Heart left ventricle (tissue), 16 donors: ENCODE measurements at regions not wholly inside any gene's neighbourhood (a gene's known extent, or its start where the extent isn't known, plus 50 kb on each side); places are given as distances from the start of the nearest gene placed in this dataset.

Source experiments
- ATAC-seq, 4 donors: fragments of 200-7000 bp; cut with Tn5 transposase; one replicate each; pipeline ENCODE4 v1.9.1; 2020 to 2022; ENCODE audit warnings: moderate library complexity in 4 of 4, mild to moderate bottlenecking in 3 of 4, moderate number of reproducible peaks in 1 of 4
- DNase-seq, 5 donors: peaks; one replicate each; pipeline ENCODE4 v3.0.0-alpha.2; 2020
- H3K27ac ChIP-seq, 12 donors: fragments of 200-600 bp; sonication (generic) in 4 of 12; one replicate each; pipeline versions ENCODE4 v1.5.0 to v1.8.0; 2016 to 2022; ENCODE audit warnings: mild to moderate bottlenecking in 2 of 12
- H3K27me3 ChIP-seq, 9 donors: fragments of 200-600 bp; sonication (generic) in 2 of 9; one replicate each; pipeline versions ENCODE4 v1.5.1 to v1.8.0; 2016 to 2022; ENCODE audit warnings: mild to moderate bottlenecking in 3 of 9
- H3K36me3 ChIP-seq, 9 donors: fragments of 200-600 bp; sonication (generic) in 2 of 9; one replicate each; pipeline versions ENCODE4 v1.5.0 to v1.8.0; 2018 to 2022; ENCODE audit warnings: mild to moderate bottlenecking in 2 of 9
- H3K4me1 ChIP-seq, 12 donors: fragments of 200-600 bp; sonication (generic) in 4 of 12; one replicate each; pipeline versions ENCODE4 v1.5.0 to v1.8.0; 2016 to 2022; ENCODE audit warnings: mild to moderate bottlenecking in 3 of 12
- H3K4me3 ChIP-seq, 12 donors: fragments of 200-600 bp; sonication (generic) in 4 of 12; one replicate each; pipeline versions ENCODE4 v1.5.0 to v1.8.0; 2017 to 2022; ENCODE audit warnings: mild to moderate bottlenecking in 9 of 12, moderate library complexity in 4 of 12
- H3K9me3 ChIP-seq, 12 donors: fragments of 200-600 bp; sonication (generic) in 4 of 12; one replicate each; pipeline versions ENCODE4 v1.5.0 to v1.8.0; 2016 to 2022; ENCODE audit warnings: mild to moderate bottlenecking in 1 of 12
- POLR2A ChIP-seq, 2 donors: fragments of 450-650 bp; IDR thresholded peaks; one replicate each; pipeline ENCODE4 v1.6.1; 2017; ENCODE audit warnings: antibody characterized with exemption in 2 of 2, mild to moderate bottlenecking in 2 of 2, moderate library complexity in 2 of 2
- WGBS, 4 donors: extraction: QIAGEN DNeasy Blood & Tissue Kit in 2 of 4; methylation state at CpG; one replicate each; pipeline versions ENCODE4 v1.1.5 to v1.1.7; 2013 to 2018; 5-methylcytosine and 5-hydroxymethylcytosine counted together
- intact Hi-C, 10 donors: fragments of 100-400 bp; cut with DNase I; formaldehyde crosslinking; loops; one replicate each; pipeline versions ENCODE4 v1.11.1 to v1.14.2; 2022
- TF ChIP-seq, protein P1 (sequence below), 12 donors: fragments of 200-600 bp; sonication (generic) in 4 of 12; IDR thresholded peaks; one replicate each; pipeline versions ENCODE4 v1.5.0 to v1.8.0; 2018 to 2022; ENCODE audit warnings: antibody characterized with exemption in 12 of 12, mild to moderate bottlenecking in 5 of 12
- donor health status: ischemic (EF 13 %, LVEDD 7.1; RV severe dilation, severe dysfunction).
- donor health status: healthy with polysubstance abuse.
- donor health status: DM: no; HTN: yes; CAD: no.
- donor health status: DM: no; HTN: no; CAD: no.
- donor health status: ischemic (EF 25% LVEDD 6.9; RV normal size, moderate dysfunction).
- donor health status: ischemic (EF 25% LVEDD 5.7; RV mildly dilated, moderate dysfunction).
- donor health status: healthy.
- donor health status: DM: yes; HTN: yes; CAD: no.
- donor health status: ischemic (EF 35%, LVEDD 5.7; RV mildly dilated, moderate dysfunction).
- donor health status: nonischemic (EF 11% LVEDD 7.7; RV severe dilation, severe dysfunction).
- donor health status: DM: yes; HTN: yes; CAD: no.
- donor health status: PGD.
- donor health status: ischemic (EF 29% LVEDD 5.4; RV normal size, mild dysfunction).
- donor health status: nonischemic (EF 23%, LVEDD 6.1; RV moderate dilation, normal function).

- H3K36me3 ChIP-seq: no peaks in the 10 kb centered on the region
- WGBS, 4 donors: 91 to 98% (median 94%) methylated on average over 7 of the region's 7 CpGs
- TF ChIP-seq, protein P1, sequence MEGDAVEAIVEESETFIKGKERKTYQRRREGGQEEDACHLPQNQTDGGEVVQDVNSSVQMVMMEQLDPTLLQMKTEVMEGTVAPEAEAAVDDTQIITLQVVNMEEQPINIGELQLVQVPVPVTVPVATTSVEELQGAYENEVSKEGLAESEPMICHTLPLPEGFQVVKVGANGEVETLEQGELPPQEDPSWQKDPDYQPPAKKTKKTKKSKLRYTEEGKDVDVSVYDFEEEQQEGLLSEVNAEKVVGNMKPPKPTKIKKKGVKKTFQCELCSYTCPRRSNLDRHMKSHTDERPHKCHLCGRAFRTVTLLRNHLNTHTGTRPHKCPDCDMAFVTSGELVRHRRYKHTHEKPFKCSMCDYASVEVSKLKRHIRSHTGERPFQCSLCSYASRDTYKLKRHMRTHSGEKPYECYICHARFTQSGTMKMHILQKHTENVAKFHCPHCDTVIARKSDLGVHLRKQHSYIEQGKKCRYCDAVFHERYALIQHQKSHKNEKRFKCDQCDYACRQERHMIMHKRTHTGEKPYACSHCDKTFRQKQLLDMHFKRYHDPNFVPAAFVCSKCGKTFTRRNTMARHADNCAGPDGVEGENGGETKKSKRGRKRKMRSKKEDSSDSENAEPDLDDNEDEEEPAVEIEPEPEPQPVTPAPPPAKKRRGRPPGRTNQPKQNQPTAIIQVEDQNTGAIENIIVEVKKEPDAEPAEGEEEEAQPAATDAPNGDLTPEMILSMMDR (IDR thresholded peaks at IDR 0.05): no peak
- TF ChIP-seq POLR2A (IDR thresholded peaks at IDR 0.05): no peak
- H3K4me3 ChIP-seq: no peak overlapping the region
- no peaks in the 10 kb centered on the region for H3K27me3 ChIP-seq
- peaks cover 0 to 11% (median 0%) of the 10 kb centered on the region in 12 donors for H3K4me1 ChIP-seq
- H3K27ac ChIP-seq: no peak overlapping the region
- intact Hi-C loops: loop anchor here in 1 of 10 donors (10.0 kb wide), 1 partner anchor 198 kb away; no protein-coding TSS in a partner anchor
- peaks cover 0 to 6% (median 0%) of the 10 kb centered on the region in 12 donors for H3K9me3 ChIP-seq
- no peak for ATAC-seq
- no peak for DNase-seq
Measured at GRCh38 chr2:128522829-128523228, 204.2 kb upstream of the HS6ST1 start.

DNA sequence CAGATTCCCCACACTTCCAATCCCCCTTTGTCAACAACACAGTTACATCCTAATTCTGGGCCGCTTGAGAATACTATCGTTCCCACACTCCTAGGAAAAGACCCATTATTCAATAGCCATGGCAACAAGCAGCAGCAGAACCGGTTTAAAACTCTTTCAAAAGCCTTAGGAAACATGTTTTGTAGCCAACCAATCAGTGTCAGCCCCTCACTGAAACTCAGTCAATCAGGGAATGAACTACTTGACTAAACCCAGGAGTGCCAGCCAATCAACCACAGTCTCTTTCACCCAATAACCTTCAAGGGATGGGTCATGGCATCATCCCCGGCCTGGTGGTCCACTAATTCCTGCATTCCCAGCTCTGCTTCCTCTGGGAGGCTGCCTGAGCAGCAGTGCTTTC is 204.8 kb upstream of the HS6ST1 start:
- intact Hi-C loops: loop anchor here in 1 of 10 donors (10.0 kb wide), 1 partner anchor 199 kb away; no protein-coding TSS in a partner anchor
- no peaks in the 10 kb centered on the region for H3K36me3 ChIP-seq
- H3K27ac ChIP-seq: no peak overlapping the region
- no peaks in the 10 kb centered on the region for H3K27me3 ChIP-seq
- no peak for DNase-seq
- peaks cover 0 to 11% (median 0%) of the 10 kb centered on the region in 12 donors for H3K4me1 ChIP-seq
- no peak overlapping the region for H3K4me3 ChIP-seq
- no peak for TF ChIP-seq POLR2A (IDR thresholded peaks at IDR 0.05)
- TF ChIP-seq, protein P1 (IDR thresholded peaks at IDR 0.05): no peak
- 82 to 95% (median 88%) methylated on average over 4 of the region's 4 CpGs for WGBS, 4 donors
- H3K9me3 ChIP-seq: peaks cover 0 to 6% (median 0%) of the 10 kb centered on the region in 12 donors
- no peak for ATAC-seq

DNA sequence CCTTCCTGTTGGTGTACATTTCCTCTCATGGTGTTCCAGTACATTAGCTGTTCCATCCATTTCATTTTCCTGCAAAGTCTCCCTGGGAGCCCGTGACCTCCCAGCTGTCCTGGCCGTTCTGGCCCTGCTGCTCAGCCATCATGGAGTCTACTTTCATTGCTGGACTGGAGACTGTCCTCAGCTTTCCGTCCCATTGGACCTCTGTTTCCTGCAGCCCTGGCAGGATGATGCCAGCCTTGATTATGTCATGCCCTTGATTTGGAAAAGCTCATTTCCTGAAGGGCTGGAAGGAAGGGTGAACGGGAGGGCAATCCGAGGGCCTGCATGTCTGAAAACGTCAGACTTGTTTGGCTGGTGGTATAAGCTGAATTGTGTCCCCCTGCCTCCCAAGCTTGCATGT is 205.5 kb upstream of the HS6ST1 start:
- 59 to 71% (median 66%) methylated on average over 6 of the region's 6 CpGs for WGBS, 4 donors
- Histone ChIP-seq H3K27me3 (no peaks in the 10 kb centered on the region), H3K4me3 (no peak overlapping the region), H3K9me3 (peaks cover 0 to 6% (median 0%) of the 10 kb centered on the region in 12 donors), H3K4me1 (peaks cover 0 to 11% (median 0%) of the 10 kb centered on the region in 12 donors), H3K36me3 (no peaks in the 10 kb centered on the region), H3K27ac (no peak overlapping the region)
- no peak for DNase-seq
- ATAC-seq: no peak
- TF ChIP-seq POLR2A (IDR thresholded peaks at IDR 0.05): no peak
- TF ChIP-seq, protein P1 (IDR thresholded peaks at IDR 0.05): no peak
- intact Hi-C loops: loop anchor here in 1 of 10 donors (10.0 kb wide), 1 partner anchor 199 kb away; no protein-coding TSS in a partner anchor

DNA sequence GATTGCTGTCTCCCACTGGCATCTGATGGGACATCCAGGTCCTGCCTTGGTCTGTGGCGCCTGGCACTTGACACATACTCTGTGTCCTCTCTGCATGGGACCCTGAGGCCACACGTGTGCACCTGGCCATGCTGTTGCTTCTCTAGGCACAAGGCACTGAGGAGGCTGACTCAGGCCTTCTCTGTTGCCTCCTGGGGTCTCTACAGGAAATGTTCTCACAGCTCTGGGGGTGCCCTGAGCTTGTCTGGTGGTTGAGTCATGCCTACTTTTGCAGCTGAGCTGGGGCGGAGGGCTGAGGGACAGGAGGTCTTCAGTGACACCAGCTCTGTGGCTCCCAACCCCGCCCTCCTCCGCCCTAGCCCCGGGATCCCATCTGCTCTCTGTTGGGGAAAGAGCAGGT is 207.0 kb upstream of the HS6ST1 start:
- H3K27ac ChIP-seq: no peak overlapping the region
- ATAC-seq (no peak), DNase-seq (no peak)
- no peaks in the 10 kb centered on the region for H3K36me3 ChIP-seq
- 82 to 96% (median 88%) methylated on average over 2 to 6 of the region's 6 CpGs for WGBS, 4 donors
- intact Hi-C loops: loop anchor here in 1 of 10 donors (10.0 kb wide), 1 partner anchor 201 kb away; no protein-coding TSS in a partner anchor
- no peaks in the 10 kb centered on the region for H3K27me3 ChIP-seq
- peaks cover 0 to 6% (median 0%) of the 10 kb centered on the region in 12 donors for H3K9me3 ChIP-seq
- peaks cover 0 to 4% (median 0%) of the 10 kb centered on the region in 12 donors for H3K4me1 ChIP-seq
- no peak overlapping the region for H3K4me3 ChIP-seq
- TF ChIP-seq, protein P1 (IDR thresholded peaks at IDR 0.05): no peak
- TF ChIP-seq POLR2A (IDR thresholded peaks at IDR 0.05): no peak
